ENCODE measurements at regions not wholly inside any gene's neighbourhood (a gene's known extent, or its start where the extent isn't known, plus 50 kb on each side); places are given as distances from the start of the nearest gene placed in this dataset.
"Not testable (repeated sequence)": the region's sequence is repeated elsewhere in the genome, so short reads cannot be mapped to it uniquely, and the experiment has no call there.

- no peak for DNase-seq
Measured at GRCh38 chr5:1731091-1731639, 68.5 kb downstream of the MRPL36 start.

- no peak for DNase-seq
Measured at GRCh38 chr5:1730487-1730847, 69.2 kb downstream of the MRPL36 start.

- no peak for DNase-seq
Measured at GRCh38 chr5:1729641-1730486, 69.8 kb downstream of the MRPL36 start.

- DNase-seq = no peak
Measured at GRCh38 chr5:1728846-1729245, 70.8 kb downstream of the MRPL36 start.

- no peak for DNase-seq
Measured at GRCh38 chr5:1727571-1727970, 72.1 kb downstream of the MRPL36 start.

- no peak for DNase-seq
Measured at GRCh38 chr5:1726956-1727355, 72.7 kb downstream of the MRPL36 start.

GRCh38 chr5:1726469-1726865 is 73.2 kb downstream of the MRPL36 start:
- no peak for DNase-seq

- DNase-seq = no peak
Measured at GRCh38 chr5:1725641-1726468, 73.8 kb downstream of the MRPL36 start.

- DNase-seq = no peak
Measured at GRCh38 chr5:1724822-1725602, 74.6 kb downstream of the MRPL36 start.

GRCh38 chr5:1723957-1724821 is 75.4 kb downstream of the MRPL36 start:
- no peak for DNase-seq

- DNase-seq = no peak
Measured at GRCh38 chr5:1723476-1723875, 76.2 kb downstream of the MRPL36 start.

GRCh38 chr5:1722877-1723276 is 76.8 kb downstream of the MRPL36 start:
- no peak for DNase-seq

- no peak for DNase-seq
Measured at GRCh38 chr5:1720396-1721110, 79.1 kb downstream of the MRPL36 start.

- no peak for DNase-seq
Measured at GRCh38 chr5:1719860-1720259, 79.8 kb downstream of the MRPL36 start.

- no peak for DNase-seq
Measured at GRCh38 chr5:1718669-1719068, 81.0 kb downstream of the MRPL36 start.

- not testable (repeated sequence) for DNase-seq
Measured at GRCh38 chr5:1710091-1710490, 89.5 kb downstream of the MRPL36 start.

GRCh38 chr5:1709171-1709803 is 90.3 kb downstream of the MRPL36 start:
- peak in 1 of 3 donors; percentile 17 for DNase-seq

- DNase-seq = no peak
Measured at GRCh38 chr5:1708592-1709141, 91.0 kb downstream of the MRPL36 start.

GRCh38 chr5:1707467-1707866 is 92.2 kb downstream of the MRPL36 start:
- DNase-seq = no peak

GRCh38 chr5:1706428-1706827 is 93.2 kb downstream of the MRPL36 start:
- no peak for DNase-seq
